Stimulated activated CD4-positive, alpha-beta T cell treated with anti-CD3 and anti-CD28 coated beads, TNF-alpha, amount 100 ng/mL, for 24 hours (primary cell): ENCODE measurements at regions not wholly inside any gene's neighbourhood (a gene's known extent, or its start where the extent isn't known, plus 50 kb on each side); places are given as distances from the start of the nearest gene placed in this dataset.
"Not testable (repeated sequence)": the region's sequence is repeated elsewhere in the genome, so short reads cannot be mapped to it uniquely, and the experiment has no call there.

Experiments
- DNase-seq, 3 experiments: peaks; one replicate each; pipeline ENCODE4 v3.0.0-alpha.2; 2020; ENCODE audit warnings: low read depth in 3 of 3

DNA sequence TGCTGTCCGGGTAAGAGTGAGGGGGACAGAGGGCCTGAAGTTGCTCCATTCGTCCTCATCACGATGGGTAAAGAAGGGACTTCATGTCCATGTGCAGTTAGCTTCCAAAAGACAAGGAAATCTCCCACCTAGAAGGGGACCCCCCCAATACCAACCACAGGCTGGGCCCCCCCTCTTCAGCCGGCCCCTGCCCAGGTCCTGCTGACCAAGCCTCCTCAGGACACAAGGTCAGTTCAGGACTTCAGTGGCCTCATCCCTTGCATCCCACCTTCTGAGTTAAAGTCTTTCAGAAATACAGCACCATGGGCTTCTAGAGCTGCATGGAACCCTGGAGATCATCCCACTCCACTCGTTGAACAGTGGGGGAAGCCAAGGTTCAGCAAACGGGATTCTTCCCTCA, 115.4 kb upstream of the ERG start:
- DNase-seq, result no peak

DNA sequence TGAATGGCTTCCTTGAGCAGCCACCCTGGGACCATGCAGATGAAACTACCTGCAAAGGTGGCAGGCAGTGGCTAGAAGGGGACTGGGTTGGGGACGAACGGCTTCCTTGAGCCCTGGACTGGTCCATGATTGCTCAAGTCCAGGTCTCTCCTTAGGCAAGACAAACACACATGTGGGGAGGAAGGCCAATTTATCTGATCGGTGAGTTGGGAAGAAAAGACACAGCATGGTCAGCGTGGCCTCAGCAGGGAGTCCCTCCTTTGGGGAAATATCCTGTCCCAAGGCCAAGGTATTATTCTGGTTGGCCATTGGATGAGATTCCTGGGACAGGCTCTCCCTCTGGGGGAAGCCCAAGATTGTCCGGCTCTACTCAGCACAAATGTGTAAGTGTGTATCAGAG, 116.3 kb upstream of the ERG start:
- no peak for DNase-seq

DNA sequence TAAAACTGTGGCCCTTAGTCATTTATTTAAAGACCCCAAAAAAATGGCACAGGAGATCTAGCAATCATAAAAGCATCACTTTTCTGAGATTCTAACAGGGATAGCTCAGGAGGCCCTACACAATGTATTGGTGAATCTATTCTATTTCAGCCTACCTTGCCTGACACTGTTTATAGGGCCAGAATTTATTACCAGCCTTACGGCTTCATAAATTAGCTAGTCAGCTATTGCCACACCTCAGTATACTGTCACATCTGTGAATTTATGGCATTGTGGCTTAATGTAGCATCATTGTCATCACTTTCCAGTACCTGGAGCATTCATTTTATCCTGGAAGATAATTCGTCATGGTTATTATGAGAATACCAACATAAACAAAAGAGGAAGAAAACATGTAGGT, 121.2 kb upstream of the ERG start:
- DNase-seq, result no peak

DNA sequence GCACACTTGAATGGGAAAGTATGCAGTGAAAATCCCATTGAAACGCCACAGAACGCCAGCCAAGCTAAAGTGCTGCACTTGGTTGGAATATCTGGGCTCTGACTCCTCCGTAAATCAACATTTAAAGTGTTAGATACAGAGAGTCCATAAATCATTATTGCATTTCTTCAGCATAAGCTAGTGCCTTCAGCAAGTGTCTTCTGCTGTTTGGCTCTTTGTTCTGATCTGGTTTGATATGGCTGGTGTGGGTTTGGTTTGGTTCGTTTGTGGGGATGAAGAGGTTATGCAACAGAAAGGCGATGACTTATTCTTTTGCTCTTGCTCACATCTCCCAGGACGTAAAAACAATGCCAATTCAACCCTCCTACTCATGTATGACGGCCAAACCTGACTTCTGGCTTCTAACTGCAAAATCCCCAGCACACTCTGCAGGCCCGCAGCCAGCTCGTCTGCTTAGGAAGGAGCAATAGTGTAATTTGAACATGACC, 121.8 kb upstream of the ERG start:
- no peak for DNase-seq

DNA sequence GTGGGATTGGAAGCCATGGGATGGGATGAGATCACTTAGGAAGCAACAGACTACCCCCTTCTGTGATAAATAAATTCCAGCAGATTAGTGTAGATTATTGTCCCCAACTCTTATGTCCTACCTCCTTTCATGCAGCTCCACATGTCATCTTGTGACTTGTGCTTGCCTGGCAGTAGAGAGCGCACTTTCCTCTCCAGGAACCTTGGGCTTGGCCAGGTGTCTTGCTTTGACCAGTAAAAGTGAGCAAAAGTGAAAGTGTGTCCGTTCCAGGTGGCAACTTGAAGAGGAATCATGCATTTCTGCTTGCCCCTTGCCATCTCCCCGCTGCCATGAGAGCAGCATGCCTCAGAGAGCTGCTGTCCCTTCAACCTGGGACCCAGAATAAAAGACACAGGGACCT, 122.9 kb upstream of the ERG start:
- DNase-seq, result no peak

DNA sequence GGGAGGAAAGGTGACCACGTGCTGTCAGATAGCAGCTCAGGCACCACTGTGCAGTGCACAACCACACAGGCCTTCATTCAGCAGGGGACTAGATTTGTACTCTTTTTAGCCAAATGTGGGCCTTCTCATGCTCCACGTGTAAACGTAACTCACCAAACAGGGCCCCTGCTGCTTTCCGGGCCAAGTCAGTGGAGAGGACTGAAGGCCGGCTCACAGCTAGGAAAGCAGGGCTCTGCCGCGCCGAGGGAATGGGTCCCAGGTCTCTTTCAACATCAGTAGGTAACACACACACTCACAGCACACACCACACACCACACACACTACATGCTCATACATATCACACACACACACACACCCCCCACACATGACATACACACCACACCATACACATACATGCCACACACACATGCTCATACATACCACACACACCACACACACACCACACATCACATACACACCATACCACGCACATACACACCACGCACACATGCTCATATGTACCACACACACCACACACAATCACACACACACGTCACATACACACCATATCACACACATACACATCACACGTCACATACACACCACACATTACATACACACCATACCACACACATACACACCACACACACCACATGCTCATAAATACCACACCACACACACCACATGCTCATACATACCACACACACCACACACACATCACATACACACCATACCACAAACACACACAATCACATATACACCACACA, 124.0 kb upstream of the ERG start:
- DNase-seq, result no peak

DNA sequence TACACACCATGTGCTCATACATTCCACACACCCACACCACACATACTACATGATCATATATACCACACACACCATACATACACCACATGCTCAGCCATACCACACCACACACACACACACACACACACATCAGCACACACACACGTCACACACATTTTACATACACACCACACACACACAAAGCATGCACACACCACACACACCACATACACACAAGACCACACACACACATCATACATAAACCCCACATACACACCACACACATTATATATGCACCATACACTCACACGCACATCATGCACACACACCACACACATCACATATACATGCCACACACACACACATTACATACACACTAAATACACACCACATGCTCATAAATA, 124.5 kb upstream of the ERG start:
- no peak for DNase-seq

DNA sequence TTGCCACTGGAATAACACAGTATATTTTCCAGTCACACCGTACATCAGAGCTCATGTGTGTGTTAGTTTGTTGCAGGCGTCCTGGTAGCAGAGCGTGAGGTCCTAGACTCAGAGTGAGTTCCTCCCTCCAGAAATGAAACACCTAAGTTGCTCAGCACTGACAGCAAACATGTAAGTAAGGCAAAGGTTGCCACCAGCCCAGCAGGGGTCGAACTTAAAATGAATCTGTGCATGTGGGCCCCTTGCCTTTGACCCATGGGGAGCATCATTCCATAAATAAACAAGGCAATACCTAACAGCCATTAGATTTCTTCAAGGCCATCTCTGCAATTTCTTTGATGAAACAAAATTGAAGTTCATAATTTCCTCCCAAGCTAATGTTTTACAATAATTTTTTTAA, 125.3 kb upstream of the ERG start:
- DNase-seq, result no peak

DNA sequence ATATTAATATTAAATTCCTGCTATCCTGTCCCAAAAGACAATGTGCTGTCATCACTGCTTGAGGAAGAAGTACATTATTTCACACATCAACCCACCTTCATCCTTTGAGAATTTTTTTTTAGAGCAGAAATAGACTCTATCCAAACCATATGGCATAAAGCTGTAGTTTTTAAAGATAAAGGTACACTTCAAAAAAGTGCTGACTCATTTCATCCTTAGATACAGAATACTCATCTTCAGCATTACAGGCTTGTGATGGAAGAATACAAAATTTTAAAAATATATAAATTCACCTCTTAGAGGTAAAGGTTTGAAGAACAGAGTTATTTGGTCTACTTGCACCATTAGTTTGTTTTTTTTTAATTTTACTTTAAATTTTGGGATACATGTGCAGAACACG, 126.7 kb upstream of the ERG start:
- no peak for DNase-seq

DNA sequence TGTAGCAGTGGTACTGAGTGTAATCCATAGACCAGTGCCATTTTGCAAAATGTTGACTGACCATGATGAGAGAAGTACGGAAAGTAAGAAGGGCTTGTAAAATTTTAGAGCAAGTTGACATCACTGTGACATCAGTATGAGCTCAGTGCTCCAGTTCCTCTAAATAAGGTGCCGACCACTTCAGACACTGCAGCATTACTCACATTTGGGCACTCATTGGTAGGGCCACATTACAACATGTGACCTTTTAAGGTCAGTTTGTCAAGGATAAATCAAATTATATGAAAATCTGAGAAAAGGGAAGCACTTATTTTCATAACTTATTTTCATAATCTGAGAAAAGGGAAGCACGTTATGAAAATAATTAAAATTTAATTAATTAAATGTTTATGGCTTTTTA, 128.0 kb upstream of the ERG start:
- DNase-seq, result no peak

DNA sequence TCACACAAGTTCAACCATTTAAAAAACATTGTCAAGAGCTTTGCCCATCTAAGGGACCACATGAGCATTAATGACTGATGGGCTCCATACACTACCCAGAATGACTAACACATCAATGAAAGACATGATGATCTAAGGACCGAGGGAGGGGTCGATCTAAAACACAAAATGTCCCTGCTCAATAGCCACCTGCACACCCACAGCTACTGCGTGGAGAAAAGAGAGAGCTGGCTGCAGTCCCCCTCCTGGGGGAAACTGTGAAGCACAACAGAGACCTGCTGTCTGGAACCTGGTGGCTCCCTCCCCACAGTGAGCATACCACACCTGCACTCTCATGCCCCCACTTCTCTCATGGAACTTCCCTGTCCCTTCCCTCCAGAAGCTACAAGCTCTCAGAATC, 130.1 kb upstream of the ERG start:
- DNase-seq, result no peak

DNA sequence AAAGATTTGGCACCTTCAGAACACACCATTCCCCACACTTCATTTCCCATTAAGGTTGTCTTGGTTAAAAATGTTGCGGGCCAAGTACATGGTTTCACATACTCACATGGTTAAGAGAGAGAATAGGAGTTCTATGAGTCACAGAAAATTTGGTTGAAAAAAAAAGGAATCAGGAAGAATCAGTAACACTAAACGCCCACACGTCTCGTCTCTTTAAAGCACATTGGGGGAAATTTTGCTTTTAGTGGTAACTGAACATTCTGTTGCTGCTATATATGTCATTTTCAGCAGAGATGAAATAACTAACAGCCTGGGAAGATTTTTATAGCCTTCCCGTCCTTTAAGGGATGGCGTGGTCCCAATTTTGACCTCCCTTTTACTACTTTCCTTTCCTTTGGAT, 132.9 kb upstream of the ERG start:
- DNase-seq, result no peak

DNA sequence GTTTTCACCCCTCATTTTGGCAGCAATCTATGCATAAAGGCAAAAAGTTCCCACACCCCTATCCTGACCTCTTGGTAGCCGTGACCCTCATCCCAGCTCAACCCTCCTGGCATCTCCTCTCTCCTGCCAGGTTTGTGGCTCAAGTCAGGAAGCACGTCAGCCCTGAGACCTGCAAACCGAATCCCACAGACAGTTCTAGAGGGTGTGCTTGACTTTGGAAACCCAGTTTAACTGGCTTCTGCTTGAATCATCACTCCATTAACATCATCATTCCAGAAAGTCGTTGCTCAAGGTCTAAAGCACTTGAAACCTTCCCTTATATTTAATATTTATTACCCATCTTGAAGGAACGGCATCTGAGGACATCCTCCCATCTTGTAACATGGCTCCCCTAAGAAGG, 133.4 kb upstream of the ERG start:
- DNase-seq, result no peak

DNA sequence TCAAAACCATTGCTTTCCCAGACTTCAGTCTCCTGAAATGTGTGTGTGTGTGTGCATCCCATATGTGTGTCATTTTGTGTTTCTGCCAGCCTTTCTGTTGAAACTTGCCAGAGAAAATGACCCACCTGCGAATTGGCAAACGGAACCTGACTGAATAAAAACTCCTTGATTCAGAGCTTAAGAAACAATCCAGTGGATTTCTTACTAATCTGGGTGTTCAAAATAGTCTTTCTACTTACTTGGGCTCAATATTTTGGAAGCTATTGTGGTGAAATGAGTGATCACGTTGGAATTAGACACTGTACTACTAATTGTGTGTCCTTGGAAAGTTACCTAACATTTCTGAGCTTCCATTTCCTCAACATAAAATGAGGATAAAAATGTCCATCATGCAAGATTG, 138.9 kb upstream of the ERG start:
- no peak for DNase-seq

DNA sequence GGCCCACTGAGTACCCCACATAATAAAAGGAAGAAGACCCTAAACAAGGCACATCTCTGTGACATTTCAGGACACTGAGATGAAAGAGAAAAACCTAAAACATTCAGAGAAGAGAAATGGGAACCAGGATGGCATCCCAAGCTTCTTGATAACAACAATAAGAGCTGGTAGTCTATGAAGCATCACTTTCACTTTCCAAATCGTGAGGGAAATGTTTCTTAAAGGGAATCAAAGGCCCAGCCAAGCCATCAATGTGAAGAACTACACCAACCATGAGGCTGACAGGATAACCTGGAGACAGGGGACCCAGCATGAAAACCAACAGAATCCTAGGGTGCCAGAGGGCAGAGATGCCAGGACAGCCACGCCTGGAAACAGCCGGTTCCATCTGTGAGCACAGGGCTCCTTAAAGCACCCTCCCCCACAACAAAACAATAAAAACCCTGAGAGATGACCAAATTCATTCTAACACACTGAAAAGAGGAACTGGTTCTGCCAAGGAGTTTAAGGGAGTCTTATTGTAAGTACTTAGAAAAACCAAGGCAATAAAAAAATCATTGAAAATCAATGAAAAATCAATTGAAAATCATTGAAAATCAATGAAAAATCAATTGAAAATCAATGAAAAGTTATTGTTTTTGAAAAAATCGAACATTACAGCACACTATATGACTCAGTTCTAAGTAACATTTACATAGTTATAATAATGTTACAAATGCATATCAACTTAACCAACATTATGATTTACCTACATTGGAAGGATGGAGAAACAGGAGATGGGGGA, 141.5 kb upstream of the ERG start:
- no peak for DNase-seq

DNA sequence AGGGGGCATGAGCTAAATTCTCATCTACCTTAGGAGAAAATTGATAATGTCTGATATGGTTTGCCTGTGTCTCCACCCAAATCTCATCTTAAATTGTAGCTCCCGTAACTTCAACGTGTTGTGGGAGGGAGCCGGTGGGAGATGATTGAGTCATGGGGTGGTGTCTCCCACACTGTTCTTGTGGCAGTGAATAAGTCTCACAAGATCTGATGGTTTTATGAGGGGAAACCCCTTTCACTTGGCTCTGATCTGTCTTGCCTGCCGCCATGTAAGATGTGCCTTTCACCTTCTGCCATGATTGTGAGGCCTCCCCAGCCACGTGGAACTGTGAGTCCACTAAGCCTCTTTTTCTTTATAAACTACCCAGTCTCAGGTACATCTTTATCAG, 142.1 kb upstream of the ERG start:
- not testable (repeated sequence) for DNase-seq

DNA sequence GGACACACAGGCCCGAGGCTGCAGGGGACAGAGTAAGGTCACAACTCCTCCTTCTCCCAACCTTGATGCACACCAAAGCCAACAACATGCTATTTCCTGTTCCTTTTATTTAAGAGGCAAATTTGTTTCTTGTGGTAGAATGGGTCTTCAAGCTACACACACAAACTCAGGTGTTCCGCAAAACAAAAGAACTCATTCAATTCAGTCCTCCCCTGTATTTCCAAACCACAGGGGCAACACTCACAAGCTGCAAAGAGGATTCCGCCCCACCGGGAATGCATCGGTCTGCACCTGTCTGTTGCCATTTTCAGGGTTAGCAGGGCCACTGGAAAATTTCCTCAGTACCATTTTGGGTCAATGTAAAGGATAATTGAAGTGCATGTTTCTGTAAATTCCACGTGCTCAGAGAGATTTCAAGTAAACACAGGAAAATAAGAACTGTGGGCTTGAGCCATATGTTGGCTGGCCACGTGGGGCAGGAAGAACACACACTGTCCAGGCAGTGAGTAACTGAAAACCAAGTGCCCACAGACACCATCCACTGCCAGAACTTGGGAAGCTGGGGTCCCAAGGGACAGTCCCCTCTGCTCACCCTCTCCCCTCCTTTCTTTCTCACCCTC, 145.2 kb upstream of the ERG start:
- no peak for DNase-seq

DNA sequence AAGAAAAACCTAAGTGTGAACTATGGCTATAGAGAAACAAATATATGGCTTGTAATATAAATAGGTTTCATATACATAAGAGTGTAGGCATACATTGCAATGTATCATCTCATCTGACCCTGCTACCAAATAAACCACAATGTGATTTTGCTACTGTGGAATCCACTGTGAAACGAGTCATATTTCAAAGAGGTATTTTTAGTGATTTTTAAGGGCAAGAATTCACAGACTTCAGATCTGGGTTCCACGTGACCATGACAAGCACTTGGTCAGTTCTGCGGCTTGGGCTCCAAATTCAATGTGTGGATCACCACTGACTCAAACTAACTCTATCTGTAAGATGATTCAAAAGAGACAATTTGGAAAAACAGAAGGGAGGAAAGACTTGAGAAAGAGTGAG, 147.0 kb upstream of the ERG start:
- no peak for DNase-seq

DNA sequence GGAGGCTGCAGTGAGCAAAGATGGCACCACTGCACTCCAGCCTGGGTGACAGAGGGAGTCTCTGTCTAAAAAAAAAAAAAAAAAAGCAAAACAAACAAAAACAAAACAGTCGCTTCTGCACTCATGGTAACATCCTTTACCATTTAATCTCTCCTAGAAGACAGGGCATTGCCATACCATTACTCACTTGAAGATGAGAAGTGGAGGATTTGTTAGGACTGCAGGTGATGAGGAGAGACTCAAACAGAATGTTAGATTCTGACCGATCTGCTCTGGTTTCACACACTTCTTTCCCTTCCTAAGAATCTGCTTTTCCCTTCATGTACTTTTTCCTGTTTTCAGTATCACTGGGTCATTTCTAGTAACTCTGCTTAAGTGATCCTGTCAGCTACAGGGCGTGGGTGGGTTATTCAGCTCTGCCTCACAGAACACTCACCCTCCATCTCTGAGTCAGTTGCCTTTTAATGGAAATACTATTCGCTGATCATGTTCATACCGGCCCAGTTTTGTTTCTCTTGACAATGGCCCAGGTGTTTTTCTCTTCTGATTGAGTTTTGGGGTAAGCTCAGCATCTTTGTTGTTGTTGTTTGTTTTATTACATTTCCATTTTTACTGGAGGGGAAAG, 148.0 kb upstream of the ERG start:
- peak in 1 of 3 experiments; percentile 25 for DNase-seq

DNA sequence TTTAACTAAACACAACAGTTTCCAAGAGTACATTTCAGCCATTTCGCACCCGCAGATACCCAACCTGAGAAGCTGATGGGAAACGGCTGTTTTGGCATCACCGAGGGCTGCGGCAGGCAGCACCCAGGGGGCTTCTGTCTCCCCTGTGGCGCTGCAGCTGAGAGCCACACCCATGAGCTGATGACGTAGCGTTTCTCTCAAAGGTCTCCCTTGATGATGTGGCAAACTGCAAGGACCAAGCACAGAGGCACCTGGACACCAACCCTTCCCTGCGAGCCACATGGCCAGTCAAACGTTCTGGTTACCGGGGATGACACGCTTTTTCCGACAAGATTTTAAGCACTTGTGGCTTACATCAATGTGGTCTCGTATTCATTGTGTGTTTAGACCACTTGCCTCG, 150.8 kb upstream of the ERG start:
- no peak for DNase-seq

DNA sequence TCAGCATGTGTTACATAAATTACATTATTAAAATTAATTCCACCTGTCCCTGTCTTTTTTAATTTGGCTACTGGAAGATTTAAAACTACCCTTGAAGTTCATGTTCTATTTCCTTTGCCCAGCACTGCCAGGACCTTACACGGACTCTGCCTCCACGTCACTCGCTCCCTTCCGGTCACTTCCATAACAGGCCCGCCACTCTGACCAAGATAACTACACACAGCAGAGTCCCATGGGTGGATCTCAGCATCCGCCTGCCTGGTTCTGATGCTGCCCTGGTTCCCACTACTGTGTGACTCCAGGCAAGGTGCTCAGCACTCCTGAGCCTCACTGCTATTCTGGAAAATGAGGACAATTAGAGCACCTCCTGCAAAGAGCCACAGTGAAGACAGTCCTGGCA, 153.3 kb upstream of the ERG start:
- no peak for DNase-seq

DNA sequence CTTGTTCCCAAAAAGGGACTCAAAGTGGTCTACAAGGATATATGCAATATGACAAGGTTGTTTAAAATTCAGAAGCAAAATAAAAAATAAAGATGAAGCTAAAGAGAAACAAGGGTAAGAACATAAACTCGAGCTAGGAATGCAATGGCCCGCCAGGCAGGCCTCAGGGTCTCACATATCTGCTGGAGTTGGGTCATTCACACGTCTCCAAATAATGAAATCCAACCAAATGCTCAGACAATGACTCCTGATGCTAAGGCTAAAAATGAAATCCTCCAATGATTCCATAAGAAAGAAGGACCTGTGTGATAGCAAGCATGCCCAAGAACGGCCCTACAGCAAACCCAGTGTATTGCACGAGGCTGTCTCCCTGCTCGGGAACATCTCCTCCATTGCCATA, 153.3 kb upstream of the ETS2 start:
- DNase-seq, result no peak

DNA sequence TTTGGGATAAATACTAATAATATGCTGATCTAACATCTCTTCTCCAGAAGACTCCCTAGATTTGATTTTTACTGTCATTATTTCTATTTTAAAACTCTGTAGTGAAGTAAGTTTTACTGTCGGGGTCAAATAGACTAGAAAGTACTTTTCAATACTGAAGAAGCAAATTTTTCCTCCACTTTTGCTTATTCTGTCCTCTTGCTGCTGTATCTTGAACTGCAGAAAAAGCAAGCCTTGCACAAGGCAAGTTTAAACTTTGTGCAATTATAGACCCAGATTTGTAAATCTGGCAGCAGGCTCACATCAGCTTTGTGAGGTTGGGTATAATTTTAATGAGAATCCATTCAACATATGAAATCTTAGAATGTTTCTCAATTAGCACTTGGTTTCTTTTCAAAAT, 151.1 kb upstream of the ETS2 start:
- no peak for DNase-seq
